ENCODE measurements at regions not wholly inside any gene's neighbourhood (a gene's known extent, or its start where the extent isn't known, plus 50 kb on each side); places are given as distances from the start of the nearest gene placed in this dataset.
"Not testable (repeated sequence)": the region's sequence is repeated elsewhere in the genome, so short reads cannot be mapped to it uniquely, and the experiment has no call there.

GRCh38 chrX:104513162-104513561 lies 52.8 kb upstream of the IL1RAPL2 start:
- DNase-seq (ENCODE audit: low read depth): no peak

- no peak for DNase-seq (ENCODE audit: low read depth)
Measured at GRCh38 chrX:104510801-104511200, 55.2 kb upstream of the IL1RAPL2 start.

- no peak for DNase-seq (ENCODE audit: low read depth)
Measured at GRCh38 chrX:104502460-104502859, 63.5 kb upstream of the IL1RAPL2 start.

GRCh38 chrX:104488811-104489210 lies 77.2 kb upstream of the IL1RAPL2 start:
- DNase-seq (ENCODE audit: low read depth): no peak

- DNase-seq (ENCODE audit: low read depth): no peak
Measured at GRCh38 chrX:104486691-104487090, 79.3 kb upstream of the IL1RAPL2 start.

GRCh38 chrX:104482757-104483156 lies 83.2 kb upstream of the IL1RAPL2 start:
- no peak for DNase-seq (ENCODE audit: low read depth)

- no peak for DNase-seq (ENCODE audit: low read depth)
Measured at GRCh38 chrX:104469771-104470170, 96.2 kb upstream of the IL1RAPL2 start.

GRCh38 chrX:104459796-104460195 lies 106.2 kb upstream of the IL1RAPL2 start:
- DNase-seq (ENCODE audit: low read depth): no peak

GRCh38 chrX:104457130-104457529 lies 108.9 kb upstream of the IL1RAPL2 start:
- DNase-seq (ENCODE audit: low read depth): not testable (repeated sequence)

- DNase-seq (ENCODE audit: low read depth): no peak
Measured at GRCh38 chrX:104450316-104450715, 115.7 kb upstream of the IL1RAPL2 start.

GRCh38 chrX:104445591-104445990 lies 120.4 kb upstream of the IL1RAPL2 start:
- DNase-seq (ENCODE audit: low read depth): no peak

GRCh38 chrX:104435249-104435648 lies 130.8 kb upstream of the IL1RAPL2 start:
- DNase-seq (ENCODE audit: low read depth): no peak

GRCh38 chrX:104432321-104432720 lies 133.7 kb upstream of the IL1RAPL2 start:
- DNase-seq (ENCODE audit: low read depth): no peak

GRCh38 chrX:104430742-104431119 lies 135.3 kb upstream of the IL1RAPL2 start:
- no peak for DNase-seq (ENCODE audit: low read depth)

- no peak for DNase-seq (ENCODE audit: low read depth)
Measured at GRCh38 chrX:104430072-104430741, 135.8 kb upstream of the IL1RAPL2 start.

- peak; percentile 6 for DNase-seq (ENCODE audit: low read depth)
Measured at GRCh38 chrX:104428231-104428630, 137.8 kb upstream of the IL1RAPL2 start.

GRCh38 chrX:104427693-104428092 lies 138.3 kb upstream of the IL1RAPL2 start:
- no peak for DNase-seq (ENCODE audit: low read depth)

GRCh38 chrX:104427073-104427472 lies 138.9 kb upstream of the IL1RAPL2 start:
- DNase-seq (ENCODE audit: low read depth): no peak

- no peak for DNase-seq (ENCODE audit: low read depth)
Measured at GRCh38 chrX:104420907-104421306, 145.1 kb upstream of the IL1RAPL2 start.

GRCh38 chrX:104419926-104420325 lies 146.1 kb upstream of the IL1RAPL2 start:
- DNase-seq (ENCODE audit: low read depth): no peak

- DNase-seq (ENCODE audit: low read depth): peak; percentile 28
Measured at GRCh38 chrX:104419211-104419610, 146.8 kb upstream of the IL1RAPL2 start.

GRCh38 chrX:104411800-104412199 lies 154.2 kb upstream of the IL1RAPL2 start:
- DNase-seq (ENCODE audit: low read depth): no peak

GRCh38 chrX:104400387-104400786 lies 145.7 kb upstream of the ESX1 start:
- no peak for DNase-seq (ENCODE audit: low read depth)

GRCh38 chrX:104392350-104392749 lies 137.6 kb upstream of the ESX1 start:
- DNase-seq (ENCODE audit: low read depth): no peak
